ENCODE measurements at regions not wholly inside any gene's neighbourhood (a gene's known extent, or its start where the extent isn't known, plus 50 kb on each side); places are given as distances from the start of the nearest gene placed in this dataset.

- DNase-seq (ENCODE audit: low read depth in 3 of 3), result no peak
Measured at GRCh38 chr6:44678252-44678935, 290.9 kb downstream of the CDC5L start.

GRCh38 chr6:44679438-44680201 is 292.1 kb downstream of the CDC5L start:
- DNase-seq (ENCODE audit: low read depth in 3 of 3), result no peak

GRCh38 chr6:44680202-44680720 is 292.8 kb downstream of the CDC5L start:
- no peak for DNase-seq (ENCODE audit: low read depth in 3 of 3)

- DNase-seq (ENCODE audit: low read depth in 3 of 3), result no peak
Measured at GRCh38 chr6:44681761-44682160, 294.3 kb downstream of the CDC5L start.

GRCh38 chr6:44682280-44682679 is 294.8 kb downstream of the CDC5L start:
- no peak for DNase-seq (ENCODE audit: low read depth in 3 of 3)

GRCh38 chr6:44682987-44683779 is 295.7 kb downstream of the CDC5L start:
- no peak for DNase-seq (ENCODE audit: low read depth in 3 of 3)

GRCh38 chr6:44685213-44685612 is 297.7 kb downstream of the CDC5L start:
- DNase-seq (ENCODE audit: low read depth in 3 of 3), result no peak

- DNase-seq (ENCODE audit: low read depth in 3 of 3), result no peak
Measured at GRCh38 chr6:44696099-44696498, 308.6 kb downstream of the CDC5L start.

GRCh38 chr6:44696686-44697085 is 309.2 kb downstream of the CDC5L start:
- DNase-seq (ENCODE audit: low read depth in 3 of 3), result no peak

GRCh38 chr6:44697327-44697726 is 309.8 kb downstream of the CDC5L start:
- DNase-seq (ENCODE audit: low read depth in 3 of 3), result no peak

GRCh38 chr6:44698602-44699001 is 311.1 kb downstream of the CDC5L start:
- no peak for DNase-seq (ENCODE audit: low read depth in 3 of 3)

- DNase-seq (ENCODE audit: low read depth in 3 of 3), result no peak
Measured at GRCh38 chr6:44699082-44699481, 311.6 kb downstream of the CDC5L start.

- DNase-seq (ENCODE audit: low read depth in 3 of 3), result no peak
Measured at GRCh38 chr6:44699851-44700250, 312.3 kb downstream of the CDC5L start.

- no peak for DNase-seq (ENCODE audit: low read depth in 3 of 3)
Measured at GRCh38 chr6:44700422-44700821, 312.9 kb downstream of the CDC5L start.

- no peak for DNase-seq (ENCODE audit: low read depth in 3 of 3)
Measured at GRCh38 chr6:44701038-44701636, 313.6 kb downstream of the CDC5L start.

GRCh38 chr6:44701637-44702101 is 314.2 kb downstream of the CDC5L start:
- no peak for DNase-seq (ENCODE audit: low read depth in 3 of 3)

- no peak for DNase-seq (ENCODE audit: low read depth in 3 of 3)
Measured at GRCh38 chr6:44702292-44702691, 314.8 kb downstream of the CDC5L start.

GRCh38 chr6:44704240-44705150 is 317.0 kb downstream of the CDC5L start:
- DNase-seq (ENCODE audit: low read depth in 3 of 3), result no peak

GRCh38 chr6:44705596-44705995 is 318.1 kb downstream of the CDC5L start:
- no peak for DNase-seq (ENCODE audit: low read depth in 3 of 3)

GRCh38 chr6:44706011-44706410 is 318.5 kb downstream of the CDC5L start:
- no peak for DNase-seq (ENCODE audit: low read depth in 3 of 3)

- DNase-seq (ENCODE audit: low read depth in 3 of 3), result no peak
Measured at GRCh38 chr6:44708208-44708607, 320.7 kb downstream of the CDC5L start.

Data from stimulated activated CD4-positive, alpha-beta T cell treated with anti-CD3 and anti-CD28 coated beads, TNF-alpha, amount 100 ng/mL, for 4 hours (primary cell).